IMR-90 (cell line): ENCODE measurements at regions not wholly inside any gene's neighbourhood (a gene's known extent, or its start where the extent isn't known, plus 50 kb on each side); places are given as distances from the start of the nearest gene placed in this dataset.
"Not testable (repeated sequence)": the region's sequence is repeated elsewhere in the genome, so short reads cannot be mapped to it uniquely, and the experiment has no call there.

Experiments
- ATAC-seq: fragments of 200-7000 bp; cut with Tn5 transposase; 2 replicates; pipeline ENCODE4 v1.9.1; 2020; ENCODE audit warnings: low read depth, mild to moderate bottlenecking, moderate library complexity
- BruUV-seq: library from RNA; stranded (reverse); fragments of 400-500 nt; replicated peaks from 2 replicates; lab custom pipeline; 2021; lab: Mats Ljungman, UMichigan
- CTCF ChIA-PET: fragments of 300-600 bp; formaldehyde crosslinking; extraction: SDS; loops from one replicate; lab custom pipeline; 2021; ENCODE audit warnings: antibody characterized with exemption; lab: Yijun Ruan, JAX
- POLR2A ChIA-PET: fragments of 300-600 bp; sonication (Branson Sonifier 250); formaldehyde crosslinking; loops from one replicate; lab custom pipeline; 2022; ENCODE audit warnings: antibody characterized with exemption; ENCODE audit not compliant: unreplicated experiment; lab: Charles Lee
- DNase-seq: peaks from one replicate; pipeline ENCODE4 v3.0.0; 2013
- H2AFZ ChIP-seq: replicated peaks from 2 replicates; pipeline ENCODE3; 2013; ENCODE audit warnings: low read length, mild to moderate bottlenecking; ENCODE audit not compliant: poor library complexity
- H2AK5ac ChIP-seq: 2 replicates; pipeline ENCODE4 v1.6.1; 2013; ENCODE audit warnings: low read depth, low read length, inconsistent platforms
- H2AK9ac ChIP-seq: replicated peaks from 2 replicates; pipeline ENCODE3; 2013; ENCODE audit warnings: mild to moderate bottlenecking, low read depth, low read length, moderate library complexity; ENCODE audit not compliant: poor library complexity
- H2BK120ac ChIP-seq: 2 replicates; pipeline ENCODE4 v1.6.1; 2013; ENCODE audit warnings: low read depth, low read length, inconsistent platforms
- H2BK15ac ChIP-seq: 3 replicates; pipeline ENCODE4 v1.6.1; 2013; ENCODE audit warnings: low read depth, low read length, inconsistent platforms
- H2BK20ac ChIP-seq: 2 replicates; pipeline ENCODE4 v1.6.1; 2013; ENCODE audit warnings: low read depth, mild to moderate bottlenecking, inconsistent platforms, low read length, moderate library complexity
- H2BK5ac ChIP-seq: 2 replicates; pipeline ENCODE4 v1.6.1; 2013; ENCODE audit warnings: mild to moderate bottlenecking, low read depth, low read length, inconsistent platforms; ENCODE audit not compliant: poor library complexity, severe bottlenecking
- H3K14ac ChIP-seq: replicated peaks from 2 replicates; pipeline ENCODE4 v1.6.1; 2013; ENCODE audit warnings: low read depth, low read length, inconsistent platforms
- H3K18ac ChIP-seq: 2 replicates; pipeline ENCODE4 v1.6.1; 2013; ENCODE audit warnings: low read depth, low read length, control low read depth
- H3K23ac ChIP-seq: 2 replicates; pipeline ENCODE4 v1.6.1; 2013; ENCODE audit warnings: low read depth, low read length, inconsistent platforms
- H3K27ac ChIP-seq: 2 replicates; pipeline ENCODE4 v1.5.1; 2013; ENCODE audit warnings: mild to moderate bottlenecking, control low read depth, low read length; ENCODE audit not compliant: insufficient read depth
- H3K27me3 ChIP-seq: 2 replicates; pipeline ENCODE4 v1.6.1; 2013; ENCODE audit warnings: low read length; ENCODE audit not compliant: control insufficient read depth, insufficient read depth
- H3K36me3 ChIP-seq: 2 replicates; pipeline ENCODE4 v1.6.1; 2013; ENCODE audit warnings: low read length, mixed read lengths; ENCODE audit not compliant: control insufficient read depth, insufficient read depth
- H3K4ac ChIP-seq: 2 replicates; pipeline ENCODE4 v1.6.1; 2013; ENCODE audit warnings: low read depth, low read length, inconsistent platforms
- H3K4me1 ChIP-seq: 2 replicates; pipeline ENCODE4 v1.6.1; 2013; ENCODE audit warnings: low read length, mixed read lengths; ENCODE audit not compliant: control insufficient read depth, insufficient read depth
- H3K4me2 ChIP-seq: 2 replicates; pipeline ENCODE4 v1.6.1; 2013; ENCODE audit warnings: low read depth, mild to moderate bottlenecking, control low read depth, low read length, moderate library complexity
- H3K4me3 ChIP-seq: 2 replicates; pipeline ENCODE4 v1.5.1; 2013; ENCODE audit warnings: low read depth, mild to moderate bottlenecking, control low read depth, low read length, moderate library complexity; ENCODE audit not compliant: insufficient read depth
- H3K56ac ChIP-seq: 2 replicates; pipeline ENCODE4 v1.6.1; 2013; ENCODE audit warnings: low read length, inconsistent platforms; ENCODE audit not compliant: insufficient read depth; ENCODE audit errors: extremely low read depth
- H3K79me1 ChIP-seq, 2 experiments: 2 replicates each; pipeline ENCODE4 v1.6.1; 2013; ENCODE audit warnings: low read length in 2 of 2, inconsistent platforms in 1 of 2, low read depth in 1 of 2
- H3K9ac ChIP-seq: 2 replicates; pipeline ENCODE4 v1.6.1; 2013; ENCODE audit warnings: low read depth, low read length, control low read depth
- H3K9me1 ChIP-seq: 2 replicates; pipeline ENCODE4 v1.6.1; 2013; ENCODE audit warnings: low read length, inconsistent platforms; ENCODE audit not compliant: insufficient read depth
- H3K9me3 ChIP-seq: 2 replicates; pipeline ENCODE4 v1.6.1; 2013; ENCODE audit warnings: low read length; ENCODE audit not compliant: control insufficient read depth, insufficient read depth
- H4K20me1 ChIP-seq: 2 replicates; pipeline ENCODE4 v1.6.1; 2013; ENCODE audit warnings: low read length, inconsistent platforms; ENCODE audit not compliant: insufficient read depth
- H4K5ac ChIP-seq: 2 replicates; pipeline ENCODE4 v1.6.1; 2013; ENCODE audit warnings: mild to moderate bottlenecking, low read depth, low read length, control low read depth
- H4K8ac ChIP-seq, 2 experiments: 2 replicates each; pipeline ENCODE4 v1.6.1; 2013; ENCODE audit warnings: low read depth in 2 of 2, low read length in 2 of 2, control low read depth in 1 of 2, inconsistent platforms in 1 of 2
- H4K91ac ChIP-seq: 2 replicates; pipeline ENCODE4 v1.6.1; 2013; ENCODE audit warnings: low read depth, low read length, inconsistent platforms; ENCODE audit not compliant: insufficient read depth
- CEBPB ChIP-seq: IDR thresholded peaks from 2 replicates; pipeline ENCODE4 v1.6.1; 2012; ENCODE audit warnings: low read depth, low read length, improper control_type of control experiment
- FOS ChIP-seq: fragments of 150-350 bp; IDR thresholded peaks from 2 replicates; pipeline ENCODE4 v1.6.1; 2016; ENCODE audit warnings: low read depth, low read length
- RCOR1 ChIP-seq: IDR thresholded peaks from 2 replicates; pipeline ENCODE4 v1.6.1; 2012; ENCODE audit warnings: mild to moderate bottlenecking, low read length, improper control_type of control experiment; ENCODE audit not compliant: insufficient replicate concordance
- WGBS, 2 experiments: methylation state at CpG; one replicate each; pipeline versions ENCODE4 v1.1.5 to v1.1.7; 2013; ENCODE audit warnings: missing lambda C conversion rate in 2 of 2; ENCODE audit not compliant: insufficient read length in 1 of 2; ENCODE audit errors: extremely low coverage in 2 of 2; 5-methylcytosine and 5-hydroxymethylcytosine counted together
- dilution Hi-C: fragments of 300-500 bp; cut with HindIII; formaldehyde crosslinking; loops from one replicate; pipeline ENCODE4 v1.14.3; 2018; ENCODE audit warnings: low sequenced_read_pairs; ENCODE audit not compliant: unreplicated experiment
- in situ Hi-C: fragments of 300-500 bp; cut with MboI; formaldehyde crosslinking; loops from 3 replicates; pipeline ENCODE4 v1.14.3; 2019; ENCODE audit warnings: low sequenced_read_pairs, inconsistent platforms, mixed read lengths
- intact Hi-C: fragments of 100-400 bp; cut with micrococcal nuclease; formaldehyde crosslinking; loops from 2 replicates; pipeline ENCODE4 v1.10.0; 2022

DNA sequence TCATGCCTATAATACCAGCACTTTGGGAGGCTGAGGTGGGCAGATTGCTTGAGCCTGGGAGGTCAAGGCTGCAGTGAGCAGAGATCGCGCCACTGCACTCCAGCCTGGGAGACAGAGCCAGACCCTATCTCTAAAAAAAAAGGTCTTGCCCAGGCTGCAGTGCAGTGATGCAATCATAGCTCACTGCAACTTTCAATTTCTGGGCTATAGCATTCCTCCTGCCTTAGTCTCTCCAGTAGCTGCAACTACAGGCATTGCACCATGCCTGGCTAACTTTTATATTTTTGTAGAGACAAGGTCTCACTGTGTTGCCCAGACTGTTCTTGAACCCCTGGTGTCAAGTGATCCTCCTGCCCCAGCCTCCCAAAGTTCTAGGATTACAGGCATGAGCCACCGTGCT is 90.4 kb upstream of the TSC22D1 start:
- BruUV-seq, H3K27ac ChIP-seq: not testable (repeated sequence)

More for the DNA sequence above, 90.4 kb upstream of the TSC22D1 start:
- H3K36me3 ChIP-seq, H3K79me1 ChIP-seq, H3K56ac ChIP-seq, H4K5ac ChIP-seq, intact Hi-C loops, dilution Hi-C loops, H3K4me3 ChIP-seq, H3K4me2 ChIP-seq, H3K18ac ChIP-seq, H2AK9ac ChIP-seq, H3K9ac ChIP-seq, POLR2A ChIA-PET, H4K20me1 ChIP-seq, in situ Hi-C loops, H3K9me3 ChIP-seq, H3K27me3 ChIP-seq, H2AFZ ChIP-seq, H3K23ac ChIP-seq, CTCF ChIA-PET: not testable (repeated sequence)
- peak overlapping the region; percentile 59 for H2BK5ac ChIP-seq
- H2BK20ac ChIP-seq, result peak overlapping the region; percentile 45; the same call in 1 of the 2 replicates
- no CpG with 5 or more reads among the region's 3 CpGs for WGBS, 2 experiments
- H3K9me1 ChIP-seq, result peaks cover 10% of the 10 kb centered on the region; the same call in 1 of the 2 replicates
- peak overlapping the region; percentile 43; the same call in 1 of the 2 replicates for H4K91ac ChIP-seq
- H2BK120ac ChIP-seq, result peak overlapping the region; percentile 24; the same call in 1 of the 2 replicates
- ATAC-seq (peak; percentile 77), DNase-seq (peak; percentile 83)
- H2AK5ac ChIP-seq, result peak overlapping the region; percentile 57; the same call in 1 of the 2 replicates
- H3K4me1 ChIP-seq, result peaks cover 19% of the 10 kb centered on the region
- H4K8ac ChIP-seq, result peak overlapping the region in 1 of 2 experiments; percentile 71; a peak in 2 of 4 replicates
- H3K4ac ChIP-seq, result peak overlapping the region; percentile 75; the same call in 1 of the 2 replicates
- peak; percentile 45 for TF ChIP-seq RCOR1
- TF ChIP-seq FOS, result peak; percentile 49; the same call in 1 of the 2 replicates
- TF ChIP-seq CEBPB, result peak; percentile 97
- peak overlapping the region; percentile 69; the same call in 1 of the 2 replicates for H3K14ac ChIP-seq
- H2BK15ac ChIP-seq, result peak overlapping the region; percentile 46; the same call in 1 of the 3 replicates
